ENCODE measurements at regions not wholly inside any gene's neighbourhood (a gene's known extent, or its start where the extent isn't known, plus 50 kb on each side); places are given as distances from the start of the nearest gene placed in this dataset.

- TF ChIP-seq POLR2AphosphoS5 (IDR thresholded peaks at IDR 0.05) (no peak), CTCF (IDR thresholded peaks at IDR 0.05) (no peak), POLR2A (IDR thresholded peaks at IDR 0.05) (no peak), EP300 (IDR thresholded peaks at IDR 0.05) (no peak)
Measured at GRCh38 chr3:147544290-147544689, 135.1 kb downstream of the ZIC1 start.

Measured in gastroesophageal sphincter (tissue), 3 donors.